NCI-H524 (cell line): ENCODE measurements at regions not wholly inside any gene's neighbourhood (a gene's known extent, or its start where the extent isn't known, plus 50 kb on each side); places are given as distances from the start of the nearest gene placed in this dataset.
A peak's percentile ranks its signal among the peaks of the same experiment; 100 is the strongest.

ENCODE experiments used
- DNase-seq, 2 experiments: peaks; one replicate each; lab custom pipeline; 2025; lab: John Stamatoyannopoulos, UW

DNA sequence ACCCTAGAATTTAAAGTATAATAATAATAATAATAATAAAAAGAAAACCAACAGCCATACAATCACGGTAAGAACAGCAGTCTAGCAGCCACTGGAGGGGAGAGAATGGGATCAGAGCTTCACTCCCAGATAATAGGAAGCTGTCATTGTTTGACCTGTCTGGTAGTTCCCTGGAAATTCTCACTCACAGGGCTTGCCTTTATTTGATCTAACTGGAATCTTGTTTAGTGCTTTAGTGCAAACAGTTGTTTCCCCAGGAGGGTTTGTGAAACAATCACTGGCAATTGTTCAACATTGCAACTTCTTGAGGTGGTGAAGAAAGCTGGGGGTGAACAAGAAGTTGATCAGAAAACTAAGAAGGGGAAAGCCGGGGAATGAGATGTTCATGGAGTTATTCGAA is 68.7 kb upstream of the PTCSC3 start:
- DNase-seq: no peak

DNA sequence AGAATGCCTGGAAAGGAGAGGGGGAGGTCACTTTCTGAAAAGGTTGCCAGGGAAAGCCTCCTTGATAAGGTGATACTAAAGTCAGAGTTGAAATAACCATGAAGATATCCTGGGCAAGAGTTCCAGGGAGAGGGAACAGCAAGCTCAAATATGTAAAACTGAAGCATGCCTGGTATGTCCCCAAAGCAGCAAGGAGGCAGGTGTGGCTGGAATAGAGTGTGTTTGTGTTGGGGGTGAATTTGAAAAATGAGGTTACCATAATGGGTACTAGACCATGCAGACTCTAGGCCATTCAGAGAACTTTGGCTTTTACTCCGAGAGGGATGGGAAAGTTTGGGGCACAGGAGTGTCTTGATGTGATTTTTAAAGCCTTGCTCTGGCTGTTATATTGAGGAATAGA is 66.7 kb upstream of the PTCSC3 start:
- no peak for DNase-seq

DNA sequence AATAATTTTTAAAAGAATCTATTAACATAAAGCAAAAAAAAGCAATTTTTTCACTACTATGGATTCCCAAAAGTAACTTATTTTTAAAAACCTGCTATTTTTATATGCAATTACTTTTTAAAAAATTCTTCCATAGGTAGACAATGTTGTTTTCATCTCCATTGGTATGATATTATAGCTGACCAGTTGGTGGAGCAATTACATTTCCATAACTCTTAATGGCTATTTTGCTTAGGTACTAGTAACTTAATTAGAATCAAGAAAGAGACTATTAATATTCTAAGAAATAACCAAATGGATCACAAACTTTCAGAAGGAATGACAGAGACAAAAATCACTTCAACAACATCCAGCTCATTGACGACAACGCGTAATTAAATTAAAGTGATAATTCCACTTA is 64.7 kb upstream of the PTCSC3 start:
- peak in 1 of 2 experiments; percentile 36 for DNase-seq

DNA sequence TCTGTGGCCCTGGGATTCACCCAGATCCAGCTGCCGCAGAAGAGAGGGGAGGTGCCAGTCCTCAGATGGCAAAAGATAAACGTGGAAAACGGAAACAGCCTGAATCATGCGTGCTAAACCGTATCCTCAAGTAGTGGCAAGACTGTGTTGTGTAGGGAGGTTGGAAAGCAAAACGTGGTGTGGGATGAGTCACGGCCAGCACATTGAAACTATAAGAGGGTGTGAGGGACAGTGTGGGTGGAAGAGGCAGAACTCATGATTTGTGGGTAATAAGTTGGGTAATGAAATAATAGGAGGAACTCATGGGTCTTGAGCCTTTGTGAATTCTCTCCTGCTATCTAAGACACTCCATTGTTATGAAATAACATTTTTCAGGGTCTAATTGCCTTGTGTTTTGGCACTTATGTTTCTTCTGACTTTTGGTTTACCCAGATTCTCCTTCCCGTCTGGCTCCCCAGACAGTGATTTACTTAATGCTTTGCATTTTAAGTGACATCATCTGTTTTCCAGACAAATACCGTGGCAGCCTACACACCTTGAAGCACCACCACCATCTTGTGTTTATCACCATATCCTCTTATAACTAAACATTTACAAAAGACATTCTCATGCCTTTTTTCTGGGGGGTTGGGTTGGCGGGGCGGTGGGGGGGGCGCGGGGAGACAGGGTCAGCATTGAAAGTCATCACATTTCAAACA is 62.3 kb upstream of the PTCSC3 start:
- no peak for DNase-seq

DNA sequence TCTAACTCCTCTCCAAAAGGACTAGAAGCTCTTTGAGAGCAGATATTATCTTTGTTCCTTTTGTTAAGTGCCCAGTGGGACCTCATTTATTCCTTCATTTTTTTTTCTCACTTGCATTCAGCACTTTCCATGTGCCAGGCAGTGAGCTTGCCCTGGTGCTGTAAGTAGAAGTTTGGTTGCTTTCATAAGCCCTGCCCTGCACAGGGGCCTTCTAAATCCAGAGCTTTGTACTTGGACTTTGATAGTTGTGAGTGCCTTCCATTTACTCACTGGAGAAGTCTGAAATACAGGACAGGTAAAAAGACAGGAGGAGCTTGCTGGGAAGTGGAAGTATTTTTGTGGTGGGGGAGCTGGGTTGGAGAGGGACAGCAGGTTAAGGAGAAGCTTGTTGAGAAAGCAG is 56.7 kb upstream of the PTCSC3 start:
- no peak for DNase-seq

DNA sequence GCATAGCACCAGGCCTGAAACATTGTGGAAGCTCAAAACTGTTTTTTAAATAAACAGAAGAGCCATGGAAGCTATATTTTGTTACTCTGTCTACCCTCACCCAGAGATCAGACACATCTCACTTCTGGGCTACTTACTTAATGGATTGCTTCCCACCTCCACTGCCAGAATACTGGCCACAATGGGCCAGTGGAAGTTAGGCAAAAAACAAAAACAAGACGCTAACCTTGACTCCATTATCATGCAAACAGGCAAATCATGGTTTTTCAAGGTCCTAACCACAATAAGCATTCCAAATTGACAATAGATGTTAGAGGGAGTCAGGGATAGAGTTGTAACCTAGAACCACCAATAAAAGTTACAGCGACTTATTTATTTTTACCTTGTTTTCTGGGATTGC is 52.7 kb upstream of the PTCSC3 start:
- DNase-seq: no peak

DNA sequence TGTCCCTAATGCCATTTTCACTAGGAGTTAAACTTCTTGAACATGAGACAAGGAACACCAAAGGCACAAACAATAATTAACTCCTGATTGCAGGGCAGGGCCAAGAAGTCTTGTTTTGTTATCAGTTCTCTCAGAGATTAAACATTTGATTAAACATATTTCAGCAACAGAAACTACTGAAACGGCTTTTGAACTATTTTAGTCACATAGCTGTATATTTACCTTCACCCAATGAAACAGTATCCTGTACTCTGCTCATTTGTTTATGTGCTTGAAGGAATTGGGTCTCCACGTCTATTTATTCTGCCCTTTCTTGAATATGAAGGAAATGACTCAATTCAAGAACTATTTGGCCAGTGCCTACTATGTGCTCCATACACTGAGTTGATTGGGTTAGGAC is 51.3 kb upstream of the PTCSC3 start:
- DNase-seq: no peak

DNA sequence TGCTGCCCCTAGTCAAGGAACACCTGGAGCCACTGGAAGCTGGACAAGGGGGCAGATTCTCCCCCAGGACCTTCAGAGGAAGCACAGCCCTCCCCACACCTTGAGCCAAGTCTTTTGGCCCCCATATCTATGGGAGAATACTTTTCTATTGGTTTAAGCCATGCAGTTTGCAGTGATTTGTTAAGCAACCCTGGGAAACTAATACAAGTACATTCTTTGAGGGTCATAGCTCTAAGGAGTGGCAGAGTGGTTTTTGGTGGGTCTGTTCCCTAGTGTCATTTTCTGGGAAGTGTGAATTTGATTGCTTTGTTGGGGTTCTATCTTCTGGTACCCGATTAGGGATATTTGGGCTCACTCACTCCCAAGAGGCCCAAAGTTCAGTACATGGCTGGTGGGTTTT is 50.8 kb upstream of the PTCSC3 start:
- DNase-seq: no peak
